Activated T-cell treated with anti-CD3 and anti-CD28 coated beads, Interleukin-2, amount 50 U/mL, for 4 hours (primary cell): ENCODE measurements at regions not wholly inside any gene's neighbourhood (a gene's known extent, or its start where the extent isn't known, plus 50 kb on each side); places are given as distances from the start of the nearest gene placed in this dataset.

ENCODE experiments used
- ATAC-seq, 2 donors: fragments of 200-7000 bp; cut with Tn5 transposase; one replicate each; pipeline ENCODE4 v1.10.0; 2021
- DNase-seq: peaks from one replicate; pipeline ENCODE4 v3.0.0-alpha.2; 2020
- H3K27me3 Mint-ChIP-seq: one replicate; pipeline ENCODE4 v1.8.0; 2021; ENCODE audit warnings: low read depth, mixed read lengths
- H3K36me3 Mint-ChIP-seq: one replicate; pipeline ENCODE4 v1.8.0; 2022; ENCODE audit warnings: mixed read lengths; ENCODE audit not compliant: insufficient read depth
- H3K4me1 Mint-ChIP-seq: one replicate; pipeline ENCODE4 v1.8.0; 2021; ENCODE audit warnings: low read depth, mixed read lengths
- H3K4me3 Mint-ChIP-seq: one replicate; pipeline ENCODE4 v1.8.0; 2021; ENCODE audit warnings: mild to moderate bottlenecking, moderate library complexity, mixed read lengths
- H3K9me3 Mint-ChIP-seq: one replicate; pipeline ENCODE4 v1.8.0; 2021; ENCODE audit warnings: mixed read lengths

DNA sequence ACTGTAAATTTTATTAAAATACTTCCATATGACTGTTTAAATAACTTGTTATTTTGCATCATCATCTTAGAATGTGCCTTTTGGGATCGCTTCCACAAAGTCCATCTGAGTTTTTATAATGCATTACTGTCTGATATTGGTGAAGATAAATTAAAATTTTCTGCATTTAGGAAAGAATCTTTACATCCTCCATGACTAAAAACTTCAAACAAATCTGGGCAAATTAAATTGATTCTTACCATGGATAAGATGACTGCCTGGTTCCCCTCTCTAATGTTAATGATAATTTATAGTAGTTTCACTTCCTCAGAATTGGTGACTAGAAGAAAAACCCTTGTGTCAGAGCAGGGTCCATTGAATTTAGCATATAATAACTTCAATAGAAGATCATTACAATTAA is 94.7 kb upstream of the SLC38A4 start:
- peaks cover 4% of the 10 kb centered on the region for H3K27me3 Mint-ChIP-seq
- no peak overlapping the region for H3K4me3 Mint-ChIP-seq
- H3K36me3 Mint-ChIP-seq = no peaks in the 10 kb centered on the region
- ATAC-seq = no peak
- no peaks in the 10 kb centered on the region for H3K4me1 Mint-ChIP-seq
- DNase-seq = no peak
- H3K9me3 Mint-ChIP-seq = no peaks in the 10 kb centered on the region

GRCh38 chr12:46921048-46921763 is 95.4 kb upstream of the SLC38A4 start:
- Mint-ChIP-seq H3K27me3 (peaks cover 11% of the 10 kb centered on the region), H3K9me3 (no peaks in the 10 kb centered on the region), H3K4me1 (no peaks in the 10 kb centered on the region), H3K4me3 (no peak overlapping the region), H3K36me3 (no peaks in the 10 kb centered on the region)
- DNase-seq (no peak), ATAC-seq (no peak)

DNA sequence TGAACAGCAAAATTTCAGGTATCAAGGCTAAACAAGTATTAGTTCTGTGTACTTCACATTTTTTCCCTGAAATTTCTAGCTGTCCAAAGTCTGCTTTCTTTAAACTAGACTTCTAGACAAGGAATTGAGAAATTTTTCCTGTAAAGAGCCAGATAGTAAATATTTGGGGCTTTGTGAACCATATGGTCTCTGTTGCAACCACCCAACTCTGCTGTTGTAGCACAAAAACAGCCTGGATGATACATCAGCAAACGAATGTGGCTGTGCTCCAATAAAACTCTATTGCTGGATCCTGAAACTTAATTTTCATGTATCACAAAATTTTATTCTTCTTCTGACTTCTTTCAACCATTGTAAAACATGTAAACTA is 96.0 kb upstream of the SLC38A4 start:
- Mint-ChIP-seq H3K4me1 (no peaks in the 10 kb centered on the region), H3K27me3 (peaks cover 11% of the 10 kb centered on the region), H3K36me3 (no peaks in the 10 kb centered on the region), H3K9me3 (no peaks in the 10 kb centered on the region), H3K4me3 (no peak overlapping the region)
- no peak for ATAC-seq
- no peak for DNase-seq

GRCh38 chr12:46926526-46926925 is 100.7 kb upstream of the SLC38A4 start:
- DNase-seq (no peak), ATAC-seq (no peak)
- Mint-ChIP-seq H3K4me1 (no peaks in the 10 kb centered on the region), H3K27me3 (peaks cover 11% of the 10 kb centered on the region), H3K36me3 (no peaks in the 10 kb centered on the region), H3K4me3 (no peak overlapping the region), H3K9me3 (no peaks in the 10 kb centered on the region)

- no peak for ATAC-seq
- Mint-ChIP-seq H3K9me3 (no peaks in the 10 kb centered on the region), H3K4me3 (no peak overlapping the region), H3K36me3 (no peaks in the 10 kb centered on the region), H3K27me3 (peaks cover 13% of the 10 kb centered on the region), H3K4me1 (no peaks in the 10 kb centered on the region)
- no peak for DNase-seq
These were observed 104.3 kb upstream of the SLC38A4 start for GRCh38 chr12:46930101-46930500.

DNA sequence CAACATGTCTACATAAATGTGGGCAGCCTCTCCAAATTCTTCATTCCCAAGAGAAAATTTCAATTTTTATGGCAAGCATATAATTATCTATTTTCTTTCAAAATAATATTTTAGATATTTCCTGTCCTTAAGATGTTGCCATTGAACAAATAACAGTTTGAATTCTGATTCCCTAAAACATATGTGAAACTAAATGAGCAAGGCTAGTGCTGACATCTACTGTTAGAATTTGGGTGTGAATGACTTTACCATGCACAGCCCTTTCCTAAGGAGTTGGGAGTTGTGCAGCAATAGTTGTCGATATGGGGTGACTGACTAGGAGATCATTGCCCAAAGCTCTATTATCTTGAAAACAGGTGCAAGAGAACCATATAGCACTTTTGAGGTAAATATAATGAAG is 108.2 kb upstream of the SLC38A4 start:
- Mint-ChIP-seq H3K4me1 (no peaks in the 10 kb centered on the region), H3K27me3 (peaks cover 16% of the 10 kb centered on the region), H3K36me3 (no peaks in the 10 kb centered on the region), H3K9me3 (no peaks in the 10 kb centered on the region), H3K4me3 (no peak overlapping the region)
- ATAC-seq (no peak), DNase-seq (no peak)

- no peak for ATAC-seq
- Mint-ChIP-seq H3K27me3 (peaks cover 16% of the 10 kb centered on the region), H3K9me3 (no peaks in the 10 kb centered on the region), H3K4me1 (no peaks in the 10 kb centered on the region), H3K4me3 (no peak overlapping the region), H3K36me3 (no peaks in the 10 kb centered on the region)
- no peak for DNase-seq
These were observed 108.7 kb upstream of the SLC38A4 start for GRCh38 chr12:46934374-46935111.

DNA sequence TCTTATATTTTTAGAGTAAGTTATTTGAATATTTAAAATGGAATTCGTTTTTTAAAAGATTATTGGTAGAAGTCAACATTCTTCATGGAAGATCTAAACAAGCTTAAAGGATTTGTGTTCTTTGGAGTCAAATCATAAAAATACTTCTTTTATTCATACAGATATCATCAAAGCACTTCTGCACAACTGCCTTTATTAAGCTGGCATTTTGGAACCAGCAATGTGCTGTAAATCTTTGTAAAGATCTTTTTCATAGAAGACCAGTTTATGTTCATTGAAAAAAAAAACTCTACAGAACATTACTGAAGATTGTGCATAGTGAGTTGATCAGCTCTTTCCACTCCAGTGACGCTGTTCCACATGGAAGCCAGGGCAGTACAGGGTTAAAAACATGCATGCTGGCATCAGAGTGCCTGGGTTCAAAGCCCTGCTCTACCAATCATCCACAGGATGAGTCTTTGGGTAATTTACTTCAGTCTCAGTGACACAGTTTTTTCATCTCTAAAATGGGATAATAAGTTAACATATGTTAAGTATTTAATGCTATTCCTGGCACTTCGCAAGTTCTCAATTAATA is 109.6 kb upstream of the SLC38A4 start:
- no peak overlapping the region for H3K4me3 Mint-ChIP-seq
- H3K36me3 Mint-ChIP-seq = no peaks in the 10 kb centered on the region
- no peak for DNase-seq
- no peaks in the 10 kb centered on the region for H3K9me3 Mint-ChIP-seq
- peaks cover 16% of the 10 kb centered on the region for H3K27me3 Mint-ChIP-seq
- no peak for ATAC-seq
- no peaks in the 10 kb centered on the region for H3K4me1 Mint-ChIP-seq

GRCh38 chr12:46936042-46936441 is 110.2 kb upstream of the SLC38A4 start:
- no peak for ATAC-seq
- Mint-ChIP-seq H3K27me3 (peaks cover 16% of the 10 kb centered on the region), H3K4me1 (no peaks in the 10 kb centered on the region), H3K36me3 (no peaks in the 10 kb centered on the region), H3K9me3 (no peaks in the 10 kb centered on the region), H3K4me3 (no peak overlapping the region)
- DNase-seq = no peak

DNA sequence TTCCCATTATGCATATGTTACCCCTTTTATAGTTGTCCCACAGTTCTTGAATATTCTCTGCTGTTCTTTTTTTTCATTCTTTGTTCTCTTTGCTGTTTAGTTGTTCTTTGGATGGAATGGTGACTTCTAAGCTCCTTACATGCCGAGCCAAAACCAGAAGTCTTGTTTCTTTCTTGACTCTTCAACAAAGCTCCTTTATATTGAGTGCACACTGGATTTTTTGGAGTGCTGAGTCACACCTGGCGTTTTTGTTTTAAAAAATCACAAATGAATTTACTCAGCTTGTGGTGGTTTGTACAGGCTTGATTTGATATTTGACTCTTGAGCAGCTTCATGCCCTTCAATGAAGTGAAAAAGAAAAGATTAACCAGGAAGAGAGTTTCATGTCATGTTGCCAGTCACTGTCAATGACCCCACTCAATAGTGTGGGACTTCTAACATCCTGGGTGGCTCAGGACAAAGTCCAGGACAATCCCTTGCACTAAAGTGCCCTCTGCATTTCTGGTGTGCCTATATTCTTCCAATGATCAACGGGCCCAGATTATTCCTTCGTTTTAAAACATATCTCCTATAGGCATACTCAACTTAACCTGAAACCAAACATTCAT is 112.4 kb upstream of the SLC38A4 start:
- Mint-ChIP-seq H3K36me3 (no peaks in the 10 kb centered on the region), H3K9me3 (no peaks in the 10 kb centered on the region), H3K4me3 (no peak overlapping the region), H3K27me3 (peaks cover 16% of the 10 kb centered on the region), H3K4me1 (no peaks in the 10 kb centered on the region)
- no peak for DNase-seq
- ATAC-seq = no peak

GRCh38 chr12:46941981-46942380 is 116.2 kb upstream of the SLC38A4 start:
- no peaks in the 10 kb centered on the region for H3K4me1 Mint-ChIP-seq
- DNase-seq (no peak), ATAC-seq (no peak)
- H3K9me3 Mint-ChIP-seq = no peaks in the 10 kb centered on the region
- peaks cover 8% of the 10 kb centered on the region for H3K27me3 Mint-ChIP-seq
- H3K4me3 Mint-ChIP-seq = no peak overlapping the region
- H3K36me3 Mint-ChIP-seq = no peaks in the 10 kb centered on the region

DNA sequence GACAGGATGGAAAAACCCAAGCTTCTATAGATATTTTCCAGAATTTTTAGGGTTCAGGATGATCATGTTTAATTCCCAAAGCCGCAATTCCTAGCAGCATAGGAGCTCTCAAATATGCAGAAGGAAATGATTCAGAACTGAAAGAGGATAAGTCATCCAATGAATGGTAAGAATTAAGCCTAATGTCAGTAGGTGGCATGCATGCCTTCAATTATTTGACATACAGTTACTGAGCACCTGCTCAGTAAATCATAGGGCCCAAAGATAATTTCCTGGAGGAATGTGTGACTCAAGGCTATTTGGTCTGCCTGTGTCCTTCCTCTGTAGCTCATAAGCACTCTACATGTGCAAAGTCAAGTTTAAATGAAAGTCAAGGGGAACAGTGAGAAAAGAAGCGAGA is 116.8 kb upstream of the SLC38A4 start:
- no peak overlapping the region for H3K4me3 Mint-ChIP-seq
- H3K36me3 Mint-ChIP-seq = no peaks in the 10 kb centered on the region
- peaks cover 7% of the 10 kb centered on the region for H3K27me3 Mint-ChIP-seq
- H3K4me1 Mint-ChIP-seq = no peaks in the 10 kb centered on the region
- DNase-seq (no peak), ATAC-seq (no peak)
- no peaks in the 10 kb centered on the region for H3K9me3 Mint-ChIP-seq

DNA sequence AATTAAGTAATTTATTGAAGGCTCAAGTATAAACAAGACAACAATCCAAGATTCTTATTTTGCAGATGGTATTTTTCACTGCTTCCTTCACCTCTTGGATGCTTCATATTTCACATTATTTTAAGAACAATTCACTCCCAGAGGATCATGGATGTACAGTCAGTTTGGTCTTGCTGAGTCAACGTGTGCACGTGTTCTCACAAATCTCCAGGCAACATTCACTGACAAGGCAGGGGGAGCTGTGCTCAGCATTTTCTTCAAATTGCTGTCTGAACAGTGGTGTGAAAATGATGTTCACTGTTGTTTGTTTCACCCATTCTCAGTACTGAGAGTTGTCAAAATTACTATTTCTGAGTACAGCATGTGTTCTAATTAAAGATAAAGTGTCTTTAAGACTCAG is 118.3 kb upstream of the SLC38A4 start:
- ATAC-seq (no peak), DNase-seq (no peak)
- Mint-ChIP-seq H3K27me3 (no peaks in the 10 kb centered on the region), H3K9me3 (no peaks in the 10 kb centered on the region), H3K4me3 (no peak overlapping the region), H3K36me3 (no peaks in the 10 kb centered on the region), H3K4me1 (no peaks in the 10 kb centered on the region)

- H3K4me3 Mint-ChIP-seq = no peak overlapping the region
- ATAC-seq = no peak
These were observed 119.0 kb upstream of the SLC38A4 start for GRCh38 chr12:46944771-46945170.

DNA sequence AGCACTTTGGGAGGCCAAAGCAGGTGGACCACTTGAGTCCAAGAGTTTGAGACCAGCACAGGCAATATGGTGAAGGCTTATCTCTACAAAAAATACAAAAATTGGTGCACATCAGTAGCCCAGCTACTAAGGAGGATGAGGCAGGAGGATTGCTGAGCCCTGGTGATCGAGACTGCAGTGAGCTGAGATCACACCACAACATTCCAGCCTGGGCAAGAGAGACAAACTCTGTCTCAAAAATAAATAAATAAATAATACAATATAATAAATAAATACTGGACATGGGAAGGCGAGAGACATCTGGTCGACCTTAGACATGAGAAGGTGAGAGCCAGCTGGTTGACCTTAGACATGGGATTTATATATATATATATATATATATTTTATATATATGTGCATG is 119.8 kb upstream of the SLC38A4 start:
- Mint-ChIP-seq H3K4me1 (no peaks in the 10 kb centered on the region), H3K4me3 (no peak overlapping the region), H3K27me3 (no peaks in the 10 kb centered on the region), H3K9me3 (no peaks in the 10 kb centered on the region), H3K36me3 (no peaks in the 10 kb centered on the region)
- DNase-seq = no peak
- ATAC-seq = no peak

More at GRCh38 chr12:46944771-46945170, 119.0 kb upstream of the SLC38A4 start:
- Mint-ChIP-seq H3K27me3 (no peaks in the 10 kb centered on the region), H3K4me1 (no peaks in the 10 kb centered on the region), H3K36me3 (no peaks in the 10 kb centered on the region), H3K9me3 (no peaks in the 10 kb centered on the region)
- DNase-seq = no peak
